PC-3 (cell line): ENCODE measurements at regions not wholly inside any gene's neighbourhood (a gene's known extent, or its start where the extent isn't known, plus 50 kb on each side); places are given as distances from the start of the nearest gene placed in this dataset.

Source experiments
- ATAC-seq: fragments of 200-7000 bp; cut with Tn5 transposase; 2 replicates; pipeline ENCODE4 v1.9.1; 2020; ENCODE audit warnings: mild to moderate bottlenecking, moderate library complexity
- BruUV-seq: library from RNA; stranded (reverse); fragments of 400-500 nt; replicated peaks from 2 replicates; lab custom pipeline; 2021; lab: Mats Ljungman, UMichigan
- CTCF ChIA-PET: fragments of 300-600 bp; sonication (Branson Sonifier 250); formaldehyde crosslinking; loops from one replicate; lab custom pipeline; 2022; ENCODE audit warnings: antibody characterized with exemption; lab: Charles Lee
- POLR2A ChIA-PET: fragments of 300-600 bp; sonication (Branson Sonifier 250); formaldehyde crosslinking; loops from one replicate; lab custom pipeline; 2022; ENCODE audit warnings: antibody characterized with exemption; ENCODE audit not compliant: unreplicated experiment; lab: Charles Lee
- DNase-seq: peaks from one replicate; pipeline ENCODE4 v3.0.0-alpha.2; 2015
- H2AFZ ChIP-seq: fragments of 300-600 bp; sonication (generic); 2 replicates; pipeline ENCODE4 v1.6.0; 2016; ENCODE audit warnings: antibody characterized with exemption, low read length
- H3F3A ChIP-seq: fragments of 300-600 bp; sonication (generic); one replicate; pipeline ENCODE4 v1.6.0; 2017; ENCODE audit warnings: antibody characterized with exemption, low read length, control low read depth, mild to moderate bottlenecking; ENCODE audit not compliant: unreplicated experiment
- H3K27ac ChIP-seq: fragments of 300-600 bp; sonication (generic); 2 replicates; pipeline ENCODE4 v1.5.1; 2016; ENCODE audit warnings: mild to moderate bottlenecking, low read length
- H3K27me3 ChIP-seq: fragments of 300-600 bp; sonication (generic); 2 replicates; pipeline ENCODE4 v1.6.1; 2016; ENCODE audit warnings: low read length, mixed read lengths
- H3K36me3 ChIP-seq: fragments of 300-600 bp; sonication (generic); 2 replicates; pipeline ENCODE4 v1.6.1; 2016; ENCODE audit warnings: low read depth, mixed run types, low read length, mixed read lengths
- H3K4me1 ChIP-seq: fragments of 300-600 bp; sonication (generic); 2 replicates; pipeline ENCODE4 v1.5.1; 2016; ENCODE audit warnings: low read length; ENCODE audit not compliant: insufficient read depth
- H3K4me2 ChIP-seq: fragments of 300-600 bp; sonication (generic); 2 replicates; pipeline ENCODE4 v1.6.0; 2016; ENCODE audit warnings: low read length
- H3K4me3 ChIP-seq: fragments of 300-600 bp; sonication (generic); 2 replicates; pipeline ENCODE4 v1.5.1; 2016; ENCODE audit warnings: mild to moderate bottlenecking, low read length, mixed read lengths
- H3K79me2 ChIP-seq: fragments of 300-600 bp; sonication (generic); 2 replicates; pipeline ENCODE4 v1.6.1; 2017; ENCODE audit warnings: low read length, mixed read lengths
- H3K9ac ChIP-seq: fragments of 300-600 bp; sonication (generic); 2 replicates; pipeline ENCODE4 v1.6.0; 2016; ENCODE audit warnings: mild to moderate bottlenecking, low read length
- H3K9me2 ChIP-seq: fragments of 300-600 bp; sonication (generic); replicated peaks from 2 replicates; pipeline ENCODE4 v1.6.1; 2016; ENCODE audit warnings: mixed run types, low read length, mixed read lengths
- H3K9me3 ChIP-seq: fragments of 300-600 bp; sonication (generic); 2 replicates; pipeline ENCODE4 v1.6.1; 2016; ENCODE audit warnings: low read length, mixed read lengths
- H4K20me1 ChIP-seq: fragments of 300-600 bp; sonication (generic); 2 replicates; pipeline ENCODE4 v1.6.1; 2016; ENCODE audit warnings: low read length, mixed read lengths
- EZH2 ChIP-seq: fragments of 300-600 bp; sonication (generic); IDR thresholded peaks from one replicate; pipeline ENCODE4 v1.6.1; 2017; ENCODE audit warnings: antibody characterized with exemption, mild to moderate bottlenecking, low read length; ENCODE audit not compliant: unreplicated experiment
- EZH2phosphoT487 ChIP-seq: fragments of 300-600 bp; sonication (generic); IDR thresholded peaks from 2 replicates; pipeline ENCODE4 v1.6.1; 2018; ENCODE audit warnings: mild to moderate bottlenecking, antibody characterized with exemption, low read length, borderline replicate concordance
- intact Hi-C: fragments of 100-400 bp; cut with micrococcal nuclease; formaldehyde crosslinking; loops from 2 replicates; pipeline ENCODE4 v1.9.0; 2023
- TF ChIP-seq, protein P1 (sequence below): fragments of 300-600 bp; sonication (generic); conservative IDR thresholded peaks from 2 replicates; pipeline ENCODE4 v1.5.1; 2017; ENCODE audit warnings: antibody characterized with exemption, low read depth, mild to moderate bottlenecking, low read length

DNA sequence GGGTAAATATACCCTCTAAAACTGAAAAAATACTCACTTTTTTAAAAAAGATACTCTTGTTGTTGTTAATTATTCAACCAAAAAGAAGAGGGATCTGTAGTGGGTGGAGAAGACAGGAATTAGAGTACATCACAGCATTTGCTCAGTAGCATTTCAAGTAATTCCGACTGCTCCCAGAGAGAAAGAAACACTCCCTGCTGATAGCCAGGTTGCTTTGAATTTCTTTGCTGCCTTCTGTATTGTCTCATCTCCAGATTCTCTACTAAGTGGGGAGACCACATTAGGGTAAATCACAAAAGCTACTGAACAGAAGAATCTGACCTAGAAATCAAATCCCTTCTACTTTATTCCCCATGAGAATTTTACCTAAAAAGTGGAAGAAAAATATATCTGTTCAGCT lies 661.1 kb downstream of the BRINP3 start:
- TF ChIP-seq, protein P1, sequence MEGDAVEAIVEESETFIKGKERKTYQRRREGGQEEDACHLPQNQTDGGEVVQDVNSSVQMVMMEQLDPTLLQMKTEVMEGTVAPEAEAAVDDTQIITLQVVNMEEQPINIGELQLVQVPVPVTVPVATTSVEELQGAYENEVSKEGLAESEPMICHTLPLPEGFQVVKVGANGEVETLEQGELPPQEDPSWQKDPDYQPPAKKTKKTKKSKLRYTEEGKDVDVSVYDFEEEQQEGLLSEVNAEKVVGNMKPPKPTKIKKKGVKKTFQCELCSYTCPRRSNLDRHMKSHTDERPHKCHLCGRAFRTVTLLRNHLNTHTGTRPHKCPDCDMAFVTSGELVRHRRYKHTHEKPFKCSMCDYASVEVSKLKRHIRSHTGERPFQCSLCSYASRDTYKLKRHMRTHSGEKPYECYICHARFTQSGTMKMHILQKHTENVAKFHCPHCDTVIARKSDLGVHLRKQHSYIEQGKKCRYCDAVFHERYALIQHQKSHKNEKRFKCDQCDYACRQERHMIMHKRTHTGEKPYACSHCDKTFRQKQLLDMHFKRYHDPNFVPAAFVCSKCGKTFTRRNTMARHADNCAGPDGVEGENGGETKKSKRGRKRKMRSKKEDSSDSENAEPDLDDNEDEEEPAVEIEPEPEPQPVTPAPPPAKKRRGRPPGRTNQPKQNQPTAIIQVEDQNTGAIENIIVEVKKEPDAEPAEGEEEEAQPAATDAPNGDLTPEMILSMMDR, result no peak
- TF ChIP-seq EZH2phosphoT487 (no peak), EZH2 (no peak)
- H4K20me1 ChIP-seq, result no peaks in the 10 kb centered on the region
- BruUV-seq, result no TSS peak
- no peaks in the 10 kb centered on the region for H3K36me3 ChIP-seq
- intact Hi-C loops, result no loop called here
- H3K4me3 ChIP-seq, result no peak overlapping the region
- no peaks in the 10 kb centered on the region for H3K27me3 ChIP-seq
- no peaks in the 10 kb centered on the region for H3F3A ChIP-seq
- no peaks in the 10 kb centered on the region for H3K9me2 ChIP-seq
- no peaks in the 10 kb centered on the region for H3K79me2 ChIP-seq
- no peak for DNase-seq
- no peak overlapping the region for H3K27ac ChIP-seq
- H3K4me2 ChIP-seq, result no peak overlapping the region
- H3K9ac ChIP-seq, result no peak overlapping the region
- ATAC-seq, result no peak
- CTCF ChIA-PET, result no interaction called here
- no peak overlapping the region for H2AFZ ChIP-seq
- H3K9me3 ChIP-seq, result no peaks in the 10 kb centered on the region
- POLR2A ChIA-PET, result no interaction called here
- no peaks in the 10 kb centered on the region for H3K4me1 ChIP-seq

DNA sequence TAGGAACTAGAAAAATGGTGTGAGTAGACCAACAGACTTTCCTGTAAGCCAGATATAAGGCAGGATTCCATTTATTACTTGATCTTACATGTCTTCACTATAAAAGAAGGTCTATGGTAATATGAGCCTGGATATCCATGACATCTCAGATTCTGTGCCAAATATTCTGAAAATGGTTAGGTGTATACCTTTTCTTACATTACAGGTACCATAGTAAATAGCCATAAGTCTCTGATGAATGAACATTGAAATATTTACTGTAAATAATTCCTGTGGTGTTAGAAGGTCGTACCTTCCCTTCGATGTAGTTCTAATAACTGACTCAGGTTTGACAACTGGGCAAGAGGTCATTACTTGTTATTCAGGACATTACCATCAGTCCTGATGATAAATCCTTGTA lies 657.9 kb downstream of the BRINP3 start:
- ATAC-seq (peak; percentile 42; the same call in 1 of the 2 replicates), DNase-seq (peak; percentile 53)
- H4K20me1 ChIP-seq, result no peaks in the 10 kb centered on the region
- no peak overlapping the region for H2AFZ ChIP-seq
- H3K36me3 ChIP-seq, result no peaks in the 10 kb centered on the region
- POLR2A ChIA-PET, result no interaction called here
- intact Hi-C loops, result no loop called here
- no peaks in the 10 kb centered on the region for H3K27me3 ChIP-seq
- no peak overlapping the region for H3K27ac ChIP-seq
- BruUV-seq, result no TSS peak
- CTCF ChIA-PET, result no interaction called here
- H3K9ac ChIP-seq, result no peak overlapping the region
- H3K4me1 ChIP-seq, result no peaks in the 10 kb centered on the region
- no peaks in the 10 kb centered on the region for H3K9me2 ChIP-seq
- H3K4me2 ChIP-seq, result no peak overlapping the region
- no peak for TF ChIP-seq EZH2phosphoT487
- no peak for TF ChIP-seq EZH2
- TF ChIP-seq, protein P1, result no peak
- no peaks in the 10 kb centered on the region for H3K9me3 ChIP-seq
- H3K79me2 ChIP-seq, result no peaks in the 10 kb centered on the region
- H3F3A ChIP-seq, result no peaks in the 10 kb centered on the region
- H3K4me3 ChIP-seq, result no peak overlapping the region

DNA sequence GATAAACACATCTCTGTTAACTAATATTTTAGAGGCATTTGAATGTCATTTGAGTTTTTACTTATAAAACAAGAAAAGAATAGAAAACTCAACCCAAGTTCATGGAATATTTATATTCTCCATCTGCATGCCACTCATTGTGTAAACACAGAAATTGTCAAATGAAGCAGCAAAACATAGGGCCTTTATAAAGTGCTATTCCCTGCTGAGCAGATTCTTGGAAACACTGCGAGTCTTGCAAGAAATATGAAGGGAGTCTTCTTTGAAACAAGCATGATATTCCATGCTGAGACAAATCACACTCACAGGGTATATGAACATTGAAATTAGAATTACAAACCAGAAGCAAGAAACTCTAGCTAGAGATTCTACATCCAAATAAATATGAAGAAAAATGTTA lies 655.8 kb downstream of the BRINP3 start:
- H3K9ac ChIP-seq, result no peak overlapping the region
- DNase-seq, result no peak
- no peaks in the 10 kb centered on the region for H4K20me1 ChIP-seq
- H2AFZ ChIP-seq, result no peak overlapping the region
- no peak for ATAC-seq
- H3K4me2 ChIP-seq, result no peak overlapping the region
- H3K36me3 ChIP-seq, result no peaks in the 10 kb centered on the region
- H3K9me3 ChIP-seq, result no peaks in the 10 kb centered on the region
- CTCF ChIA-PET, result no interaction called here
- TF ChIP-seq, protein P1, result no peak
- TF ChIP-seq EZH2phosphoT487, result no peak
- no peaks in the 10 kb centered on the region for H3K4me1 ChIP-seq
- H3F3A ChIP-seq, result no peaks in the 10 kb centered on the region
- no peak overlapping the region for H3K4me3 ChIP-seq
- BruUV-seq, result no TSS peak
- H3K27me3 ChIP-seq, result no peaks in the 10 kb centered on the region
- no peaks in the 10 kb centered on the region for H3K79me2 ChIP-seq
- intact Hi-C loops, result no loop called here
- no peak overlapping the region for H3K27ac ChIP-seq
- POLR2A ChIA-PET, result no interaction called here
- H3K9me2 ChIP-seq, result no peaks in the 10 kb centered on the region
